GM19043 (cell line): ENCODE measurements at regions not wholly inside any gene's neighbourhood (a gene's known extent, or its start where the extent isn't known, plus 50 kb on each side); places are given as distances from the start of the nearest gene placed in this dataset.

ENCODE experiments used
- ATAC-seq: cut with Tn5 transposase; IDR thresholded peaks from one replicate; pipeline ENCODE4 v1.9.1; 2021; ENCODE audit warnings: low read depth; ENCODE audit not compliant: unreplicated experiment

- no peak for ATAC-seq
Observed at GRCh38 chr4:152164561-152164960, 371.3 kb downstream of the FBXW7 start.

GRCh38 chr4:152162331-152162697 is 373.6 kb downstream of the FBXW7 start:
- ATAC-seq: no peak

GRCh38 chr4:152161676-152162330 is 374.1 kb downstream of the FBXW7 start:
- ATAC-seq: no peak

- no peak for ATAC-seq
Observed at GRCh38 chr4:152160225-152160800, 375.6 kb downstream of the FBXW7 start.

GRCh38 chr4:152159773-152160172 is 376.1 kb downstream of the FBXW7 start:
- ATAC-seq: no peak

- ATAC-seq: no peak
Observed at GRCh38 chr4:152158225-152158624, 377.7 kb downstream of the FBXW7 start.

- ATAC-seq: no peak
Observed at GRCh38 chr4:152157629-152158028, 378.3 kb downstream of the FBXW7 start.

- ATAC-seq: no peak
Observed at GRCh38 chr4:152156442-152156841, 379.4 kb downstream of the FBXW7 start.

GRCh38 chr4:152155070-152155469 is 380.8 kb downstream of the FBXW7 start:
- ATAC-seq: no peak

GRCh38 chr4:152154433-152154832 is 381.5 kb downstream of the FBXW7 start:
- no peak for ATAC-seq

- ATAC-seq: no peak
Observed at GRCh38 chr4:152153476-152154270, 382.2 kb downstream of the FBXW7 start.

- no peak for ATAC-seq
Observed at GRCh38 chr4:152150214-152150613, 385.7 kb downstream of the FBXW7 start.

- no peak for ATAC-seq
Observed at GRCh38 chr4:152149745-152150144, 386.1 kb downstream of the FBXW7 start.

GRCh38 chr4:152148057-152148456 is 387.2 kb upstream of the GATB start:
- ATAC-seq: no peak

- no peak for ATAC-seq
Observed at GRCh38 chr4:152146244-152146643, 385.4 kb upstream of the GATB start.

- no peak for ATAC-seq
Observed at GRCh38 chr4:152143806-152144205, 383.0 kb upstream of the GATB start.

GRCh38 chr4:152138451-152138850 is 377.6 kb upstream of the GATB start:
- no peak for ATAC-seq

GRCh38 chr4:152132776-152133175 is 372.0 kb upstream of the GATB start:
- ATAC-seq: no peak

- no peak for ATAC-seq
Observed at GRCh38 chr4:152128356-152128755, 367.5 kb upstream of the GATB start.

GRCh38 chr4:152126238-152126637 is 365.4 kb upstream of the GATB start:
- ATAC-seq: no peak

- ATAC-seq: no peak
Observed at GRCh38 chr4:152118819-152119553, 358.2 kb upstream of the GATB start.
